ENCODE measurements at regions not wholly inside any gene's neighbourhood (a gene's known extent, or its start where the extent isn't known, plus 50 kb on each side); places are given as distances from the start of the nearest gene placed in this dataset.

- TF ChIP-seq CTCF (IDR thresholded peaks at IDR 0.05; ENCODE audit: low read length) = no peak
- no peak for TF ChIP-seq EZH2 (IDR thresholded peaks at IDR 0.05; ENCODE audit: borderline replicate concordance, low read length)
These were observed 74.2 kb downstream of the GADD45G start for GRCh38 chr9:89679016-89679415.

All from OCI-LY1 (cell line).